CD4-positive, alpha-beta T cell treated with Interleukin-21 for 1 hour (primary cell): ENCODE measurements at regions not wholly inside any gene's neighbourhood (a gene's known extent, or its start where the extent isn't known, plus 50 kb on each side); places are given as distances from the start of the nearest gene placed in this dataset.
"Not testable (repeated sequence)": the region's sequence is repeated elsewhere in the genome, so short reads cannot be mapped to it uniquely, and the experiment has no call there.

Source experiments
- DNase-seq: peaks from one replicate; pipeline ENCODE4 v3.0.0-alpha.2; 2020

DNA sequence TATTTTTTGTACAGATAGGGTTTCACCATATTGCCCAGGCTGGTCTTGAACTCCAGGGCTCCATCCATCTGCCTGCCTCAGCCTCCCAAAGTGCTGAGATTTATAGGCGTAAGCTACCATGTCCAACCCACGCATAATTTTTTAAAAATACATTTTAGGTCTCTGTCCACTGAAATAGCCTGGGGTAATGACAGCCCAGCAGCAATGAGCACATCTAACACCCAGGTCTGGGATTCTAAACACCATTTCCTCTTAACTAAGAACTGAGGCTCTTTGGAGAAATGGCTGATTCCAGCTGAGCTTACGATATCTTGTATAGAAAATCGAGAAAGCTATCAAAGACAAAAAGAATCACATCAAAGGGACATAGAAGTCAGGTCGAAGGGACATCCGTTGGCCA, 245.3 kb downstream of the PARN start:
- no peak for DNase-seq

DNA sequence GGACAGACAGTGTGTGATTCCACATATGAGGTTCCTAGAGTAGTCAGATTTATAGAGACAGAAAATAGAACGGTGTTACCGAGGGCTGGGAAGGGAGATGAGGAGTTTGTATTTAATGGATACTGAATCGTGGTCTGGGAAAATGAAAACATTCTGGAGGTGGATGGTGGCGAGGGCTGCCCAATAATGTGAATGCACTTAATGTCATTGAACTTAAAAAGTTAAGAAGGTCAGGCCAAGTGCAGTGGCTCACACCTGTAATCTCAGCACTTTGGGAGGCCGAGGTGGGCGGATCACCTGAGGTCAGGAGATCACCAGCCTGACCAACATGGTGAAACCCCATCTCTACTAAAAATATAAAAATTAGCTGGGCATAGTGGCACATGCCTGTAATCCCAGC, 246.2 kb downstream of the PARN start:
- DNase-seq = not testable (repeated sequence)

DNA sequence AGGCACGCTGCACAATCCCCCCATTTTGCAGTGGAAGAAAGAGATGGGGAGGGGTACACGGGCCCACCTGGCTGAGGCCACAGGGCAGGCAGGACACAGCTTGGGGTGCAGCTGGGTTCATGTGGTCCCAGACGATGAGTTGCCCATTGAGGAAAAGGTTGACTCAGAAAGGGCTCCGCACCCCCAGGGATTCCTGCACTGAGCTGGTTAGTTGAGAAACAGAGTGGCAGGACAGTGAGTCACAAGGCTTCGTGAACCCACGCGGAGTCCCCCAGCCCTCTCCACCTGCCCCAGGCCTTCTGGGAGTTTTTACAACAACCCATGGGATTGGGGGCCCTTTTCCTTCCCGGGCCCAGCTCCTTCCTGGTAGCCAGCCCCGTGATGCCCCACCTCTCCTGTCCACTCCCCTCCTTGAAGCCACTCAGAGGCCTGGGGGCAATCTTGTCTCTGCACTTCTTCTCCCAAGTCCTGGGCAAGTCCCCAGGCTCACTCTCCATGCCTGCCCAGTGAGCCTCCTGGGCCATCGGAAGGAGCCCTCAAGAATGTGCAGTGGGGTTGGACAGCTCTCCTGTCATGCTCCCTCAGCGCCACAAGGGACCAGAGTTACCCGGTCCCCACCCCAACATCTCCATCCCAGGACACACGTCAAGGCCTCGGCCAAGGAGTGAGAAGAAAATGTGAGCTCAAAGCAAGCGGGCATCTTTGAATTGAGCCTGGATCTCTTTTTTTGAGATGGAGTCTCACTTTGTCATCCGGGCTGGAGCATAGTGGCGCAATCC, 251.2 kb downstream of the PARN start:
- DNase-seq = no peak

DNA sequence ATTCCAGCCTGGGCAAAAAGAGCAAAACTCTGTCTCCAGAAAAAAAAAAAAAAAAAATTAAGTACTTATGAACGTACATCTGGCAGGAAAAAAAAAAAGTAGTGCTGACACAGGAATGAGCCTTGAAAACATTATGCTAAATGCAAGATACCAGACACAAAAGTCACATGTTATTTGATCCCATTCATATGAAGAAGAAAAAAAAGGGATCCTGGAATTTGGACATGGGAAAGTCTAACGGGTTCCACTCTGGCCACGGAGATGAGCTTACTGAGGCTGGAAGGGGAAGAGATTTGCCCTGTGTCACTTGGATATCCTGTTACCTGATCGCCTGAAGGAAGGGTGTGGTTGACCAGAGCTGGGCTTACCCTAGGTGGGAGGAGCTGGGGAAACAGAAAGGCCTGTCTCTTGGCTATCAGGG, 251.9 kb downstream of the PARN start:
- no peak for DNase-seq

DNA sequence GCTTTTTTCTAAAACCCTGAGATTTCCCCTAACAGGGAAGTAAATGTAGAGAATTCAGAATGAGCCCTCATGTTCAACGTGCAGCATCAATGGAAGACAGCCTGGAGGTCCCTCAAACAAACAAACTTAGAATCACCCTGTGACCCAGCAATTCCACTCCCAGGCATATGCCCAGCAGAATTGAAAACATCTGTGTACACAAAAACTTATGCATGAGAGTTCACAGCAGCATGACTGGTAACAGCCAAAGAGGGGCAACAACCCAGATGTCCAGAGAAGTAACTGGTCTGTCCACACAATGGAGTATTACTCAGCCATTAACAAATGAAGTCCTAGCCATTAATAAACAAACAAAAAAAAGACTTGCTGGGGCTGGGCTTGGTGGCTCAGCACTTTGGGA, 252.7 kb downstream of the PARN start:
- no peak for DNase-seq

DNA sequence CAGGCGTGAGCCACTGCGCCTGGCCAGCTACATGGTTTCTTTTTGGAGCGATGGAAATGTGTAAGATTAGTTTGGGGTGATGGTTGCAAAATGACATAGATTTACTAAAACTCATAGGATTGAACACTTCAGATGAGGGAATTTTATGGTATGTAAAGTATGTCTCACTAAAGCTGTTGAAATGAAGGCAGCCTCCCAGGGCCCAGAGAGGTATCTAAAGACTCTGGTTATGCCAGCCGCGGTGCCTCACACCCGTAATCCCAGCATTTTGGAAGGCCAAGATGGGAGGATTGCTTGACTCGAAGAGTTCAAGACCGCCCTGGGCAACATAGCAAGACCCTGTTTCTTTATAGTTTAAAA, 254.9 kb downstream of the PARN start:
- no peak for DNase-seq

DNA sequence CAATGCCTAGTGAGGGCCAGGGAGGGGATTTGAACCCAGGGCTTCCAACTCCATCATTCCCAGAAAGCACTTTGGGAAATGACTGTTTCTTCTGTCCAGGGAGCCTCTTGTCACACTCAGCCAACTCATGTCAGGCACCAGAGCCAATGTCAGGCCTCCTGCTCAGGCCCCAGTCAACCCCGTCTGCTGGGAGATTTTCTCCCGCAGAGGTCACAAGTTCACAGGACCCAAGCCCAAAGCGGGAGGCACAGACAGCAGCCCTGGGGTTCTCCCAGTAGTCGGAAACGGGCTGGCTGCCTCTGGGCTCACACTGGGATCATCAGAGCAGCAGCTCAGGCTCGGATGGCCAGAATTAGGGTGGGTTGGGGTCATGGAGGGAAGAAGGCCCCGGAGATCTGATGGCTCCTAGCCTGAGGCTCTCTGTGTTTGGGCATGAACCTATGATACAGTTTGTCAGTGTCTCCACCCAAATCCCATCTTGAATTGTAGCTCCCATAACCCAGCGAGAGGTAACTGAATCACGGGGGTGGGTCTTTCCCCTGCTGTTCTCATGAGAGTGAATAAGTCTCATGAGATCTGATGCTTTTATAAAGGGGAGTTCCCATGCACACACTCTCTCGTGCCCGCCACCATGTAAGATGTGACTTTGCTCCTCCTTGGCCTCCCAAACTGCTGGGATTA, 255.5 kb downstream of the PARN start:
- no peak for DNase-seq

- DNase-seq = no peak
Measured at GRCh38 chr16:14373896-14374295, 256.2 kb downstream of the PARN start.

GRCh38 chr16:14373406-14373805, 256.7 kb downstream of the PARN start:
- no peak for DNase-seq

GRCh38 chr16:14372471-14372870, 257.6 kb downstream of the PARN start:
- DNase-seq = no peak

DNA sequence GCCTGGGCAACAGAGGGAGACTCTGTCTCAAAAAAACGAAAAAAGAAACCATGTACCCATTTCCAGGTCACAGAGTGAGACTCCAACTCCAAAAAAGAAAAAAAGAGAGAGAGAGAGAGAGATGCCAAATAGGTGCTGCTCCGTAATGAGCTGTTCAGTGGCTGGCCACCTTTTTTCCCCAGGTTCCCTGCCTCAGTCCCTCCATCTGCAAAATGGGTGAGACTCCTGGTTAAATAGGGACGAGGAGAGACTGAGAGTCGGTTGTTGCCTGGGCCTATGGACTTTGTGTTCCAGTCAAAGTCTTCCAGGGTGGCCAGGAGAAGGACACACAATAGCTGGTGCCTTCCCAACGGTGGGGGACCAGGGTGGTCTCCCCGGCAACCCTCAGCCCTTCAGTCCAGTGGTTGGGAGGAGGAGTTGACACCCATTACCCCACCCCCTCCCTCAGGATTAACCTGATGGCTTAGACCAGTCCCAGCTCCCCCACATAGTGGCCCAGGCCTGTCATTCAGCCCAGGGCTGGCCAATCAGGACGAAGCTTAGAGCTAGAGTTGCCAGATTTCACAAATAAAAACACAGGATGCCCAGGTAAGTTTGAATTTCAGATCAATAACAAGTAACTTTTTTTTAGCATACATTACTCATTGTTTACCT, 258.2 kb downstream of the PARN start:
- DNase-seq = no peak

GRCh38 chr16:14370736-14371234, 259.3 kb downstream of the PARN start:
- DNase-seq = no peak

DNA sequence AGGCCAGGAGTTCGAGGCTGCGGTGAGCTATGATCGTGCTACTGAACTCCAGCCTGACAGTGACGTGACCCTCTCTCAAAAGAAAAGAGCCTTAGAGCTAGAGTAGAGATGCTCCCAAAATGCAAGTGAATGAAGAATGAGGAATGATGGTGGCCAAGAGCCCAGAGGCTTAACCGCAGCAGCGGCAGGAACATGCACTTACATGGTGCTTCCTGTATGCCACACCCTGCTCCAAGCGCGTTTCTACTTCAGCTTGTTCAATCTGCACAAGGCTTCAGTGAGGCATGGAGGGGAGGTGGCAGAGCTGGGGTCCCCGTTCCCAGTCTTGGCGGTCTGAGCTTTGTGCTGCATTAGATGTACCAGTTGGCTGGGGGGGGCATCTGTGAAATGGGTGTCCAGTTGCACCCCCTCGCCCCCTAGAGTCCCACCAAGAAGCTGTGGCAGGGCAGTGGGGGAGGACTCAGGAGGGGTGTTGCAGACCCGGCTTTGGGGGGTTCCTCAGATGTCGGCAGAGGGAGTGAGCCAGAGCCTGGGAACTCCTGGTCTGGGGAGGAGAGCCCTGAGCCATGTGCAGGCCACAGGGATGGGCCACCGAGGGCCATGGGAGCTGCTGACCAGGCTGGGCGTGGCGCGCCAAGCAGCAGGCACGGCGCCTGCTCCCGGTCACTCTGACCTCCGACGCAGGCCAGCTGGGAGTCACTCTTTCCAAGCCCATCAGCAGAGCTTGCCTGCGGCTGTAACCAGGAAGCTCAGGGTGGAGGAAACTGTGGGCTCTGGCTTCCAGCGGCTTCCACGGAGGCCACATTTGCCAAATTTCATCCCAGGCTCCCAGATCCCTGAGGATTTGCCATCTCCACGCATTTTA, 260.1 kb downstream of the PARN start:
- no peak for DNase-seq

GRCh38 chr16:14368399-14368798, 261.7 kb downstream of the PARN start:
- DNase-seq = no peak

DNA sequence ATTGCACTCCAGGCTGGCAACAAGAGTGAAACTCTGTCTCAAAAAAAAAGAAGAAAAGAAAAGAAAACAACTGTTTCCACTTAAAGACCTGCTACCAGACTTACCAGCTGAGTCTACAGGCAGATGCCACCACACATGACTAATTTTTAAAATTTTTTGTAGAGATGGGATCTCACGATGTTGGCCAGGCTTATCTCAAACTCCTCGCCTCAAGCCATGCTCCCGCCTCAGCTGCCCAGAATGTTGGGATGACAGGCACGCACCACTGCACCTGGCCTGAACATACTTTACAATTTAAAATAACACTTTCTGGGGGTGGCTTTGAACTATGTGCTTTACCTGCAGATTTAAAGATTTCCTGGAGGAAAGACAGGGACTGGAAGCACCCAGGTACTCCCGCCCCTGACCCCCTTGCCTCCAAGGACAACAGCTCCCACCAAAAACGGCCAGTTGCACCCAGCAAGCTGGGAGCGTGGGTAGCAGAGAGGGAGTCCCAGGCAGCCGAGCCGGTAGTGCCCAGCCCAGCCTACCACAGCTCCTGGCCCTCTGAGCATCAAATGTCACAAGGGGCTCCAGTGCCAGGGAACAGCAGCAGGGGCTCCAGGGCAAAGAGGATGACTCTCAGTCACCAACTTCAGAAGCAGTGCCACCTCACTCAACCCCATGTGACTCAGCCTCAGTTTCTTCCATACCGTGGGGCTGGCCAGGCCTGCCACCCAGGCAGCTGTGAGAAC, 262.9 kb downstream of the PARN start:
- DNase-seq = no peak

GRCh38 chr16:14366447-14366846, 263.6 kb downstream of the PARN start:
- no peak for DNase-seq

DNA sequence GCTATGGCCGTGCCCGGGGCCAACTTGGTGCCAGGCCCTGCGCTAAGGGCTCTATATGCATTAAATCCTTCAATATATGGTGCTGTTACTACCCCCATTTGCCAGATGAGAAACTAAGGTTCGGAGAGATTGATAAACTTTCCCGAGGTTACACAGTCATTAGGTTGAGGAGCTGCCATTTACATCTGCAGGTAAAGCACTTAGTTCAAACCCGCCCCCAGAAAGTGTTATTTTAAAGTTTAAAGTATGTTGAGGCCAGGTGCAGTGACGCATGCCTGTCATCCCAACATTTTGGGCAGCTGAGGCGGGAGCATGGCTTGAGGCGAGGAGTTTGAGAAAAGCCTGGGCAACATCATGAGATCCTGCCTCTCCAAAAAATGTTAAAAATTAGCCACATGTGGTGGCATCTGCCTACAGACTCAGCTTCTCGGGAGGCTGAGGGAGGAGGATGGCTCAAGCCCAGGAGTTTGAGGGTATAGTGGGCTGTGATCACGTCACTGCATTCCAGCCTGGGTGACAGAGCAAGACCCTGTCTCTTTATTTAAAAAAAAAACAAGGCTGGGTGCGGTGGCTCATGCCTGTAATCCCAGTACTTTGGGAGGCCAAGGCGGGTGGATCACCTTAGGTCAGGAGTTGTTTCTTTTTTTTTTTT, 264.7 kb downstream of the PARN start:
- no peak for DNase-seq

GRCh38 chr16:14364386-14365199, 265.5 kb downstream of the PARN start:
- no peak for DNase-seq

DNA sequence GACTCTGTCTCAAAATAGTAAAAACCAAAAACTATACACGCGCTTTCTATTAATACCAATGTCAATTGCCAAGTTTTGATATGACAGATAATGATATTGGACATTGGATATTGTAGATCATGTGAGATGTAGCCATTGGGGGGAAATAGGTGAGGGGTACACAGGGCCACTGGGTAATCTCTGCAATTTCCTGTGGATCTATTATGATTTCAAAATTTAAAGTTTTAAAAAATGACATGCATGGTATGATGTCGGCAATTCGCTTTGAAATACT, 266.0 kb downstream of the PARN start:
- no peak for DNase-seq

DNA sequence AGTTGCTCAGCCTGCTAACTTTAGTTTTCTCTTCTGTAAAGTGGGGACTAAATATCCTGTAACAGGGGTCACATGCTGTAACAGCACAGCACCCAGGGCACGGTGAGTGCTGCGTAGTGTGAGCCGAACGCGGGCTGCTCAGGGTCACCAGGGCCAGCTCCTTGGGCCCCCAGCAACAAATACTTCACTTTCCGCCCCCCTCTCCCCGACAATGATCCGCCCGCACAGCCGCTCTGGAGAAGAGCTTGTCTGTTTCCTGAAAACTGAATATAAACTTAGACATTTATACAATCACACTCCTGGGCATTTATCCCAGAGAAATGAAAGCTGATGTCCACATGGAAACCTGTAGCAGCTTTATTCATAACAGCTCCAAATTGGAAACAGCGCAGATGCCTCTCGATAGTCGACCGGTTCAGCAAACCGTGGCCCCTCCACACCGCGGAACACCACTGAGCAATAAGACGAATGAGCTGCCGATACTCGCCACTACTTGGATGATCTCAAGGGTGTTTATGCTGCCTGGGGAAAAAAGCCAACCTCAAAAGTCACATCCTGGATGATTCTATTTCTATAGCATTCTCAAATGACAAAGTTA, 267.2 kb downstream of the PARN start:
- DNase-seq = no peak
